ENCODE measurements at regions not wholly inside any gene's neighbourhood (a gene's known extent, or its start where the extent isn't known, plus 50 kb on each side); places are given as distances from the start of the nearest gene placed in this dataset.

DNA sequence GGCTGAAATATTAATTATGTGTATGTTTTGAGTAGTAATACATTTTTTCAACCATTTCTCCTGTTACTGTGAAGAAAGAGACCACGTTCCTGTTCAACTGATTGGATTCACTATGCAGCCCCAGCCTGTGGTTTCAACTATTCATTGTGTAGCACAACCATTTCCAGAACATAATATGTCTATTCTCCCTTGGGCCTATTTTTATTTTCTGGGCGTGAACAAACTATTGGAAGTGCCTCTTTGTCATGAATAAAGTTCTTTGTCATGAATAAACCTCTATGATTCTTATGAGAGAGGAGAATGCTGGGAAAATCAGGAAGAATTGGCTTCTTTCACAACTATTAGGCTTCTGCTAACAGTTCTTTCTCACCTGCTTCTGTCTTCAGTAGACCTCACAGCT is 152.4 kb downstream of the GNAT3 start:
- TF ChIP-seq, protein P1, sequence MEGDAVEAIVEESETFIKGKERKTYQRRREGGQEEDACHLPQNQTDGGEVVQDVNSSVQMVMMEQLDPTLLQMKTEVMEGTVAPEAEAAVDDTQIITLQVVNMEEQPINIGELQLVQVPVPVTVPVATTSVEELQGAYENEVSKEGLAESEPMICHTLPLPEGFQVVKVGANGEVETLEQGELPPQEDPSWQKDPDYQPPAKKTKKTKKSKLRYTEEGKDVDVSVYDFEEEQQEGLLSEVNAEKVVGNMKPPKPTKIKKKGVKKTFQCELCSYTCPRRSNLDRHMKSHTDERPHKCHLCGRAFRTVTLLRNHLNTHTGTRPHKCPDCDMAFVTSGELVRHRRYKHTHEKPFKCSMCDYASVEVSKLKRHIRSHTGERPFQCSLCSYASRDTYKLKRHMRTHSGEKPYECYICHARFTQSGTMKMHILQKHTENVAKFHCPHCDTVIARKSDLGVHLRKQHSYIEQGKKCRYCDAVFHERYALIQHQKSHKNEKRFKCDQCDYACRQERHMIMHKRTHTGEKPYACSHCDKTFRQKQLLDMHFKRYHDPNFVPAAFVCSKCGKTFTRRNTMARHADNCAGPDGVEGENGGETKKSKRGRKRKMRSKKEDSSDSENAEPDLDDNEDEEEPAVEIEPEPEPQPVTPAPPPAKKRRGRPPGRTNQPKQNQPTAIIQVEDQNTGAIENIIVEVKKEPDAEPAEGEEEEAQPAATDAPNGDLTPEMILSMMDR (IDR thresholded peaks at IDR 0.05) = no peak

DNA sequence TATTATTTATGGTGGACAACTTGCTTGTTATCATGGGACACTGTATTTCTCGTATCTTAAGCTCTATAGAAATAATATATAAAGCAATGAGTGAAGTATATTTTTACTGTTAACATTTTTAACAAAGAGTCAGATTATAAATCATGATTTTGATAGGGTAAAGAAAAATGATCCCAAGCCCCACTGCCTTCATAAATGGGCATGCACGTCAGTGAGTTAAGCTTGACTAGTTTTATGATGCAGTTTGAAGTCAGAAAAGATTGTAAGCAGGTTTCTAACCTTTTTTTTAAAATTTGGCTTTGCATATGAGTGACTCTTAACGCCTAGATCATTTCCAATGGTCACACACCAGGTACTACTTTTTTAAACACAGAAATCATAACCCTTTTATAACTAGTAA is 152.8 kb downstream of the GNAT3 start:
- no peak for DNase-seq
- Mint-ChIP-seq H3K4me1 (no peaks in the 10 kb centered on the region), H3K27me3 (ENCODE audit: low read depth, poor library complexity) (no peaks in the 10 kb centered on the region), H3K4me3 (no peak overlapping the region), H3K27ac (no peak overlapping the region), H3K9me3 (no peaks in the 10 kb centered on the region), H3K36me3 (ENCODE audit: low read depth) (no peaks in the 10 kb centered on the region)
- TF ChIP-seq, protein P1 (IDR thresholded peaks at IDR 0.05) = no peak

More for the DNA sequence above, 152.4 kb downstream of the GNAT3 start:
- no peak for DNase-seq
- H3K27me3 Mint-ChIP-seq (ENCODE audit: low read depth, poor library complexity) = no peaks in the 10 kb centered on the region
- H3K9me3 Mint-ChIP-seq = no peaks in the 10 kb centered on the region
- no peak overlapping the region for H3K4me3 Mint-ChIP-seq
- no peaks in the 10 kb centered on the region for H3K4me1 Mint-ChIP-seq
- no peak overlapping the region for H3K27ac Mint-ChIP-seq
- H3K36me3 Mint-ChIP-seq (ENCODE audit: low read depth) = no peaks in the 10 kb centered on the region

DNA sequence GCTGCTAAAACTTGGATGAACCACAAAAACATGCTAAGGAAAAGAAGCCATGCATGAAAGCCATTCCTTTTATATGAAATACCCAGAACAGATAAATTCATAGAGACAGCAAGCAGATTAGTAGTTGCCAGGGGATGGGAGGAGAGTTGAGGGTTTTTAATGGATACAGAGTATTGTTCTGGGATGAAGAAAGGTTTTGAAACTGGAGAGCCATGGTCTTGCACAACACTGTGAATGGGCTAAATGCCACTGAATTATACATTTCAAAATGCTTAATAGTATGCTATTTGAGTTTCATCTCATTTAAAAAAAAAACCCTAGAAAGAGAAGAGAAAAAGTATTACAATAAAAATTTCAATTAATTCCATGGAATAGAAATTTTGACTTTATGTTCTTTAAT is 154.3 kb downstream of the GNAT3 start:
- Mint-ChIP-seq H3K4me3 (no peak overlapping the region), H3K27ac (no peak overlapping the region), H3K4me1 (no peaks in the 10 kb centered on the region), H3K9me3 (no peaks in the 10 kb centered on the region), H3K27me3 (ENCODE audit: low read depth, poor library complexity) (no peaks in the 10 kb centered on the region), H3K36me3 (ENCODE audit: low read depth) (no peaks in the 10 kb centered on the region)
- TF ChIP-seq, protein P1 (IDR thresholded peaks at IDR 0.05) = no peak
- no peak for DNase-seq

DNA sequence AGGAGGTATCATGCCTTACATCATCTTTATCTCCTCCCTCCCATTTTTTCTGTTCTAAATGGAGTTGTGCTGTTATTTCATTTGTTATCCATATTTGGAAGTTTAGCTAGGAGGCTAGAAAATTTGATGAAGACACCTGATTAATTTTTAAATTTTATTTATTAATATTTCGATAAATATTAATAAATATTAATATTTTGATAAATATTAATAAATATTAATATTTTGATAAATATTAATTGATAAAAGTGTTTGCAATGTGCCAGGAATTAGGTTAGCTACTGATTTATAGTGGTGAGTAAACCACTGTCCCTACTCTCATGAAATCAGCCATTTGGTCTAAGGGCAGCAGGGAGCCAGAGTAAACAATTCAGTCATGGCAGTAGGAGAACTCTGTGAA is 161.4 kb downstream of the GNAT3 start:
- no peak for DNase-seq
- Mint-ChIP-seq H3K27ac (no peak overlapping the region), H3K36me3 (ENCODE audit: low read depth) (no peaks in the 10 kb centered on the region), H3K4me3 (no peak overlapping the region), H3K27me3 (ENCODE audit: low read depth, poor library complexity) (no peaks in the 10 kb centered on the region), H3K9me3 (no peaks in the 10 kb centered on the region), H3K4me1 (no peaks in the 10 kb centered on the region)
- TF ChIP-seq, protein P1 (IDR thresholded peaks at IDR 0.05) = no peak

DNA sequence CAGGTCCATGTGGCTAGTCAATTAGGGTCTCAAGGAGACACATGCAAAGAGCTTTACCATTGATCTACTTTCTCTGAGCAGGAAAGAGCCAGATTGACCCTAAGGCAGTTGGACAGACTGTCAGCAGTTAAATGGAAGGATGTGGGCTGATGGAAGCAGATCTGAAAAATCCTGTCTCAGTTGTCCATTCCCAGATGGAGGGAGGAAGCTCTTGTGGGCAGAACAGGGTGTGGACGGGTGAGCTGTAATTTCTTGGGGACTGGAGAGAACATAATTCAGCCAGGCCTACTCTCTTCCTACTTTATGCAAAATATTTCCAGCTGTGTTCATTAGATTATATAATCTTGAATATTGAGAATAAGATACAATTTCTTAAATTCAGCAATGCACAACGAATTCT is 163.6 kb downstream of the GNAT3 start:
- H3K9me3 Mint-ChIP-seq = no peaks in the 10 kb centered on the region

DNA sequence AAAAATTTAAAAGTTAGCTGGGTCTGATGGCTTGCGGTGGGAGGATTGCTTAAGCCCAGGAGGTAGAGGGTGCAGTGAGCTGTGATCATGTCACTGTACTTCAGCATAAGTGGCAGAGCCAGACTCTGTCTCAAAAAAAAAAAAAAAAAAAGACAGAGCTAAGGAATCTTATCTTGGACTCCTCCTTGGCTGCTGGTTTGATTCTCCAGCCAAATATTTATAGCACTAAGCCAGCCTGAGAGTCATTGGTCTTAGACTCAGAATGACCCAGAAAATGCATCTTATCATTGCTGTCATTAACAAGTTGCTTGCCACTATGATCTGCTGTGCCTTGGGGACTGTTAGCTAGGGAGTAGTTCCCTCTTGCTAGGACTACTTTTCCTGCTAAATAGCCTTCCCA is 164.7 kb downstream of the GNAT3 start:
- TF ChIP-seq, protein P1 (IDR thresholded peaks at IDR 0.05) = no peak
- Mint-ChIP-seq H3K36me3 (ENCODE audit: low read depth) (no peaks in the 10 kb centered on the region), H3K4me1 (no peaks in the 10 kb centered on the region), H3K27me3 (ENCODE audit: low read depth, poor library complexity) (no peaks in the 10 kb centered on the region), H3K9me3 (no peaks in the 10 kb centered on the region), H3K27ac (no peak overlapping the region), H3K4me3 (no peak overlapping the region)
- no peak for DNase-seq

More for the DNA sequence above, 163.6 kb downstream of the GNAT3 start:
- Mint-ChIP-seq H3K4me1 (no peaks in the 10 kb centered on the region), H3K27ac (no peak overlapping the region), H3K27me3 (ENCODE audit: low read depth, poor library complexity) (no peaks in the 10 kb centered on the region), H3K4me3 (no peak overlapping the region), H3K36me3 (ENCODE audit: low read depth) (no peaks in the 10 kb centered on the region)
- TF ChIP-seq, protein P1 (IDR thresholded peaks at IDR 0.05) = no peak
- no peak for DNase-seq

Measured in nephron progenitor cell (in vitro differentiated cells).